SK-N-SH (cell line): ENCODE measurements at regions not wholly inside any gene's neighbourhood (a gene's known extent, or its start where the extent isn't known, plus 50 kb on each side); places are given as distances from the start of the nearest gene placed in this dataset.

Experiments
- CTCF ChIA-PET: fragments of 300-600, 350-600 bp; formaldehyde crosslinking; extraction: SDS; loops from one replicate; lab custom pipeline; 2021; lab: Yijun Ruan, JAX
- POLR2A ChIA-PET: fragments of 350-600 bp; sonication (Branson Sonifier 250); formaldehyde crosslinking; extraction: SDS; loops from one replicate; lab custom pipeline; 2020; ENCODE audit warnings: antibody characterized with exemption, inconsistent platforms; lab: Yijun Ruan, JAX
- DNase-seq: peaks from one replicate; pipeline ENCODE4 v3.0.0; 2012
- H2AFZ ChIP-seq: fragments of 200-600 bp; sonication (generic); 2 replicates; pipeline ENCODE4 v1.8.1; 2016; ENCODE audit warnings: antibody characterized with exemption, mild to moderate bottlenecking, low read depth
- H3F3A ChIP-seq: fragments of 200-600 bp; sonication (generic); replicated peaks from 2 replicates; pipeline ENCODE3; 2016; ENCODE audit warnings: antibody characterized with exemption, mild to moderate bottlenecking; ENCODE audit not compliant: insufficient read depth
- H3K27ac ChIP-seq, 2 experiments: fragments of 200-500 bp in 1 of 2; fragments of 200-600 bp in 1 of 2; sonication (Bioruptor generic) in 1 of 2; sonication (generic), shearing (Covaris generic) in 1 of 2; 2 replicates each; pipeline versions ENCODE4 v1.5.1 to v1.6.1; 2014 to 2016; ENCODE audit warnings: low read depth in 2 of 2, inconsistent platforms in 1 of 2, low read length in 1 of 2, mild to moderate bottlenecking in 1 of 2, mixed read lengths in 1 of 2
- H3K27me3 ChIP-seq: fragments of 200-600 bp; sonication (generic), shearing (Covaris generic); 2 replicates; pipeline ENCODE4 v1.6.1; 2016; ENCODE audit warnings: mixed run types; ENCODE audit not compliant: insufficient read depth
- H3K36me3 ChIP-seq, 2 experiments: fragments of 200-500 bp in 1 of 2; fragments of 200-600 bp in 1 of 2; sonication (Bioruptor generic) in 1 of 2; sonication (generic) in 1 of 2; replicated peaks in 1 of 2; 2 replicates each; pipeline versions ENCODE3 to v1.5.1; 2014 to 2016; ENCODE audit warnings: low read length in 1 of 2, mild to moderate bottlenecking in 1 of 2; ENCODE audit not compliant: insufficient read depth in 2 of 2, control insufficient read depth in 1 of 2
- H3K4me1 ChIP-seq, 2 experiments: fragments of 200-500 bp in 1 of 2; fragments of 200-600 bp in 1 of 2; sonication (Bioruptor generic) in 1 of 2; sonication (generic), shearing (Covaris generic) in 1 of 2; 2 replicates each; pipeline versions ENCODE4 v1.5.1 to v1.6.1; 2014 to 2016; ENCODE audit warnings: low read depth in 1 of 2, low read length in 1 of 2, mixed run types in 1 of 2; ENCODE audit not compliant: insufficient read depth in 2 of 2, control insufficient read depth in 1 of 2
- H3K4me2 ChIP-seq: fragments of 200-600 bp; sonication (generic), shearing (Covaris generic); 2 replicates; pipeline ENCODE4 v1.6.1; 2017; ENCODE audit warnings: mixed run types
- H3K4me3 ChIP-seq, 2 experiments: fragments of 200-500 bp in 1 of 2; fragments of 200-600 bp in 1 of 2; sonication (Bioruptor generic) in 1 of 2; sonication (generic), shearing (Covaris generic) in 1 of 2; 2 replicates each; pipeline versions ENCODE4 v1.5.1 to v1.8.1; 2014 to 2016; ENCODE audit warnings: low read depth in 2 of 2, inconsistent platforms in 1 of 2, low read length in 1 of 2, mild to moderate bottlenecking in 1 of 2, mixed read lengths in 1 of 2, moderate library complexity in 1 of 2
- H3K79me2 ChIP-seq: fragments of 200-600 bp; sonication (generic); 2 replicates; pipeline ENCODE4 v1.8.1; 2017; ENCODE audit warnings: mild to moderate bottlenecking; ENCODE audit not compliant: insufficient read depth
- H3K9ac ChIP-seq: fragments of 200-600 bp; sonication (generic); 2 replicates; pipeline ENCODE4 v1.6.1; 2017; ENCODE audit warnings: mixed run types
- H3K9me2 ChIP-seq: fragments of 200-600 bp; sonication (generic); 2 replicates; pipeline ENCODE4 v1.6.1; 2017; ENCODE audit warnings: mixed run types
- H3K9me3 ChIP-seq: fragments of 200-600 bp; sonication (generic); 2 replicates; pipeline ENCODE4 v1.6.1; 2017; ENCODE audit warnings: mixed run types, mild to moderate bottlenecking, moderate library complexity
- H4K20me1 ChIP-seq: fragments of 200-600 bp; sonication (generic); 2 replicates; pipeline ENCODE4 v1.6.1; 2017; ENCODE audit warnings: mild to moderate bottlenecking, mixed run types; ENCODE audit not compliant: insufficient read depth
- EP300 ChIP-seq, 2 experiments: IDR thresholded peaks; 2 replicates each; pipeline versions ENCODE4 v1.4.0 to v1.6.1; 2012; ENCODE audit warnings: borderline replicate concordance in 1 of 2, low read depth in 1 of 2, low read length in 1 of 2
- FOXM1 ChIP-seq: IDR thresholded peaks from 2 replicates; pipeline ENCODE4 v1.4.0; 2012; ENCODE audit warnings: low read depth, mild to moderate bottlenecking
- MEF2A ChIP-seq: IDR thresholded peaks from 2 replicates; pipeline ENCODE4 v1.4.0; 2012; ENCODE audit warnings: low read depth, borderline replicate concordance
- MXI1 ChIP-seq: IDR thresholded peaks from 2 replicates; pipeline ENCODE4 v1.6.1; 2012; ENCODE audit warnings: mild to moderate bottlenecking, low read depth, low read length, improper control_type of control experiment
- NRF1 ChIP-seq: IDR thresholded peaks from 2 replicates; pipeline ENCODE4 v1.6.1; 2012; ENCODE audit warnings: low read depth, mild to moderate bottlenecking, low read length
- RCOR1 ChIP-seq: fragments of 150-350 bp; IDR thresholded peaks from 2 replicates; pipeline ENCODE4 v1.6.1; 2017; ENCODE audit warnings: antibody characterized with exemption, low read length
- RFX5 ChIP-seq: IDR thresholded peaks from 2 replicates; pipeline ENCODE4 v1.6.1; 2012; ENCODE audit warnings: mild to moderate bottlenecking, improper control_type of control experiment, low read length
- SIN3A ChIP-seq: IDR thresholded peaks from 2 replicates; pipeline ENCODE4 v1.6.1; 2012; ENCODE audit warnings: low read depth, mild to moderate bottlenecking, low read length, moderate library complexity, borderline replicate concordance
- SMC3 ChIP-seq: IDR thresholded peaks from 2 replicates; pipeline ENCODE4 v1.6.1; 2012; ENCODE audit warnings: low read depth, low read length, improper control_type of control experiment
- TAF1 ChIP-seq: IDR thresholded peaks from 2 replicates; pipeline ENCODE4 v1.6.1; 2012; ENCODE audit warnings: low read depth, mild to moderate bottlenecking, low read length, moderate library complexity, borderline replicate concordance
- YY1 ChIP-seq: IDR thresholded peaks from 2 replicates; pipeline ENCODE4 v1.4.0; 2012; ENCODE audit warnings: low read depth, mild to moderate bottlenecking
- ZBTB33 ChIP-seq: IDR thresholded peaks from 2 replicates; pipeline ENCODE4 v1.4.0; 2012; ENCODE audit warnings: low read depth, borderline replicate concordance
- WGBS: methylation state at CpG from one replicate; pipeline ENCODE4 v1.1.6; 2017; ENCODE audit warnings: low lambda C conversion rate; 5-methylcytosine and 5-hydroxymethylcytosine counted together
- TF ChIP-seq, protein P1 (sequence below): IDR thresholded peaks from 2 replicates; pipeline ENCODE4 v1.6.1; 2012; ENCODE audit warnings: mild to moderate bottlenecking, low read depth, low read length, moderate library complexity
- TF ChIP-seq, protein P2 (sequence below): IDR thresholded peaks from 2 replicates; pipeline ENCODE4; 2012
- TF ChIP-seq, protein P3 (sequence below): fragments of 200-600 bp; sonication (generic); IDR thresholded peaks from 2 replicates; pipeline ENCODE4 v1.6.1; 2017; ENCODE audit warnings: antibody characterized with exemption, mild to moderate bottlenecking, moderate library complexity
- TF ChIP-seq, protein P4 (sequence below): fragments of 150-350 bp; IDR thresholded peaks from 2 replicates; pipeline ENCODE4 v1.6.1; 2017; ENCODE audit warnings: antibody characterized with exemption, low read length, low read depth, borderline replicate concordance

GRCh38 chr5:133741396-133741795 is 129.1 kb upstream of the FSTL4 start:
- Histone ChIP-seq H3K9ac (no peak overlapping the region), H3K4me2 (no peak overlapping the region), H3K9me2 (no peaks in the 10 kb centered on the region), H3K27ac (no peak overlapping the region), H3K27me3 (no peaks in the 10 kb centered on the region), H4K20me1 (no peaks in the 10 kb centered on the region), H3F3A (no peaks in the 10 kb centered on the region), H3K4me1 (peaks cover 0 to 4% of the 10 kb centered on the region in 2 experiments; a peak in 1 of 4 replicates), H3K79me2 (no peaks in the 10 kb centered on the region), H3K36me3 (no peaks in the 10 kb centered on the region), H2AFZ (no peak overlapping the region), H3K4me3 (no peak overlapping the region), H3K9me3 (no peaks in the 10 kb centered on the region)
- DNase-seq = no peak
- CTCF ChIA-PET = interaction anchor here (1.3 to 1.5 kb wide), 2 partner anchors 14 to 128 kb away, joined by 3 to 6 read pairs; no protein-coding TSS in a partner anchor
- TF ChIP-seq, protein P1, sequence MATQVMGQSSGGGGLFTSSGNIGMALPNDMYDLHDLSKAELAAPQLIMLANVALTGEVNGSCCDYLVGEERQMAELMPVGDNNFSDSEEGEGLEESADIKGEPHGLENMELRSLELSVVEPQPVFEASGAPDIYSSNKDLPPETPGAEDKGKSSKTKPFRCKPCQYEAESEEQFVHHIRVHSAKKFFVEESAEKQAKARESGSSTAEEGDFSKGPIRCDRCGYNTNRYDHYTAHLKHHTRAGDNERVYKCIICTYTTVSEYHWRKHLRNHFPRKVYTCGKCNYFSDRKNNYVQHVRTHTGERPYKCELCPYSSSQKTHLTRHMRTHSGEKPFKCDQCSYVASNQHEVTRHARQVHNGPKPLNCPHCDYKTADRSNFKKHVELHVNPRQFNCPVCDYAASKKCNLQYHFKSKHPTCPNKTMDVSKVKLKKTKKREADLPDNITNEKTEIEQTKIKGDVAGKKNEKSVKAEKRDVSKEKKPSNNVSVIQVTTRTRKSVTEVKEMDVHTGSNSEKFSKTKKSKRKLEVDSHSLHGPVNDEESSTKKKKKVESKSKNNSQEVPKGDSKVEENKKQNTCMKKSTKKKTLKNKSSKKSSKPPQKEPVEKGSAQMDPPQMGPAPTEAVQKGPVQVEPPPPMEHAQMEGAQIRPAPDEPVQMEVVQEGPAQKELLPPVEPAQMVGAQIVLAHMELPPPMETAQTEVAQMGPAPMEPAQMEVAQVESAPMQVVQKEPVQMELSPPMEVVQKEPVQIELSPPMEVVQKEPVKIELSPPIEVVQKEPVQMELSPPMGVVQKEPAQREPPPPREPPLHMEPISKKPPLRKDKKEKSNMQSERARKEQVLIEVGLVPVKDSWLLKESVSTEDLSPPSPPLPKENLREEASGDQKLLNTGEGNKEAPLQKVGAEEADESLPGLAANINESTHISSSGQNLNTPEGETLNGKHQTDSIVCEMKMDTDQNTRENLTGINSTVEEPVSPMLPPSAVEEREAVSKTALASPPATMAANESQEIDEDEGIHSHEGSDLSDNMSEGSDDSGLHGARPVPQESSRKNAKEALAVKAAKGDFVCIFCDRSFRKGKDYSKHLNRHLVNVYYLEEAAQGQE = no peak
- TF ChIP-seq SMC3 = no peak
- TF ChIP-seq, protein P2, sequence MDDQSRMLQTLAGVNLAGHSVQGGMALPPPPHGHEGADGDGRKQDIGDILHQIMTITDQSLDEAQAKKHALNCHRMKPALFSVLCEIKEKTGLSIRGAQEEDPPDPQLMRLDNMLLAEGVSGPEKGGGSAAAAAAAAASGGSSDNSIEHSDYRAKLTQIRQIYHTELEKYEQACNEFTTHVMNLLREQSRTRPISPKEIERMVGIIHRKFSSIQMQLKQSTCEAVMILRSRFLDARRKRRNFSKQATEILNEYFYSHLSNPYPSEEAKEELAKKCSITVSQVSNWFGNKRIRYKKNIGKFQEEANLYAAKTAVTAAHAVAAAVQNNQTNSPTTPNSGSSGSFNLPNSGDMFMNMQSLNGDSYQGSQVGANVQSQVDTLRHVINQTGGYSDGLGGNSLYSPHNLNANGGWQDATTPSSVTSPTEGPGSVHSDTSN = no peak
- TF ChIP-seq, protein P3, sequence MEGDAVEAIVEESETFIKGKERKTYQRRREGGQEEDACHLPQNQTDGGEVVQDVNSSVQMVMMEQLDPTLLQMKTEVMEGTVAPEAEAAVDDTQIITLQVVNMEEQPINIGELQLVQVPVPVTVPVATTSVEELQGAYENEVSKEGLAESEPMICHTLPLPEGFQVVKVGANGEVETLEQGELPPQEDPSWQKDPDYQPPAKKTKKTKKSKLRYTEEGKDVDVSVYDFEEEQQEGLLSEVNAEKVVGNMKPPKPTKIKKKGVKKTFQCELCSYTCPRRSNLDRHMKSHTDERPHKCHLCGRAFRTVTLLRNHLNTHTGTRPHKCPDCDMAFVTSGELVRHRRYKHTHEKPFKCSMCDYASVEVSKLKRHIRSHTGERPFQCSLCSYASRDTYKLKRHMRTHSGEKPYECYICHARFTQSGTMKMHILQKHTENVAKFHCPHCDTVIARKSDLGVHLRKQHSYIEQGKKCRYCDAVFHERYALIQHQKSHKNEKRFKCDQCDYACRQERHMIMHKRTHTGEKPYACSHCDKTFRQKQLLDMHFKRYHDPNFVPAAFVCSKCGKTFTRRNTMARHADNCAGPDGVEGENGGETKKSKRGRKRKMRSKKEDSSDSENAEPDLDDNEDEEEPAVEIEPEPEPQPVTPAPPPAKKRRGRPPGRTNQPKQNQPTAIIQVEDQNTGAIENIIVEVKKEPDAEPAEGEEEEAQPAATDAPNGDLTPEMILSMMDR = no peak
- TF ChIP-seq RCOR1 = no peak
- no peak for TF ChIP-seq MEF2A
- TF ChIP-seq RFX5 = no peak
- no peak for TF ChIP-seq TAF1
- TF ChIP-seq SIN3A = no peak
- no peak for TF ChIP-seq ZBTB33
- TF ChIP-seq FOXM1 = no peak
- no peak for TF ChIP-seq EP300 (IDR thresholded peaks at IDR 0.05; ENCODE audit: borderline replicate concordance in 1 of 2, low read depth in 1 of 2, low read length in 1 of 2)
- TF ChIP-seq NRF1 = no peak
- TF ChIP-seq YY1 = no peak
- TF ChIP-seq MXI1 = no peak
- TF ChIP-seq, protein P4, sequence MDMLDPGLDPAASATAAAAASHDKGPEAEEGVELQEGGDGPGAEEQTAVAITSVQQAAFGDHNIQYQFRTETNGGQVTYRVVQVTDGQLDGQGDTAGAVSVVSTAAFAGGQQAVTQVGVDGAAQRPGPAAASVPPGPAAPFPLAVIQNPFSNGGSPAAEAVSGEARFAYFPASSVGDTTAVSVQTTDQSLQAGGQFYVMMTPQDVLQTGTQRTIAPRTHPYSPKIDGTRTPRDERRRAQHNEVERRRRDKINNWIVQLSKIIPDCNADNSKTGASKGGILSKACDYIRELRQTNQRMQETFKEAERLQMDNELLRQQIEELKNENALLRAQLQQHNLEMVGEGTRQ = no peak
- 72% methylated on average over 4 of the region's 4 CpGs for WGBS
- POLR2A ChIA-PET = no interaction called here
